ENCODE measurements at regions not wholly inside any gene's neighbourhood (a gene's known extent, or its start where the extent isn't known, plus 50 kb on each side); places are given as distances from the start of the nearest gene placed in this dataset.
"Not testable (repeated sequence)": the region's sequence is repeated elsewhere in the genome, so short reads cannot be mapped to it uniquely, and the experiment has no call there.

GRCh38 chr9:65566018-65566417 is 109.7 kb upstream of the ZNG1E start:
- TF ChIP-seq POLR2AphosphoS5 (IDR thresholded peaks at IDR 0.05; ENCODE audit: low read depth, low read length); USF2 (IDR thresholded peaks at IDR 0.05; ENCODE audit: borderline replicate concordance, low read depth, low read length); REST (IDR thresholded peaks at IDR 0.05; ENCODE audit: low read depth, low read length); CTCF (IDR thresholded peaks at IDR 0.05); IRF3 (IDR thresholded peaks at IDR 0.05; ENCODE audit: low read depth, low read length); JUND (IDR thresholded peaks at IDR 0.05); RAD21 (IDR thresholded peaks at IDR 0.05; ENCODE audit: low read length): not testable (repeated sequence)

Data from SK-N-SH (cell line).